ENCODE measurements at regions not wholly inside any gene's neighbourhood (a gene's known extent, or its start where the extent isn't known, plus 50 kb on each side); places are given as distances from the start of the nearest gene placed in this dataset.

DNA sequence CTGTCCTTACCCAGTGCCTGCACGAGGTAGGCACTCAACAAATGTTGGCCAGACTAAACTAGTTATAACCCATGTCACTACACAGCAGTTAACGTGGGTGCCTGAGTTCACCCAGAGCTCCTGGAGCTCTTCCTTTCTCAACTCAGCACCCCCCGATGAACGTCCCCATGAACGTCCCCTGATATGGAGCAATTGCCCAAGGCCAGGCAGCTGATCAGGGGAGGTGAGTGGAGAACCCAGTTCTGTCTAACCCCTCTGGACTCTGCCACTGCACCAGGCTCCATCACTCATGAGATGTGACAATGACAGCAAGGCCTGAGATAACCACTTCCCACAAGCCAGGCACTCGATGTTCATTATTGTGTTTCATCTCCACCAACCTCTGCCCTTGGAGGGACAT is 199.0 kb downstream of the BCL11B start:
- DNase-seq (ENCODE audit: low read depth in 4 of 4, low spot score in 1 of 4): no peak

DNA sequence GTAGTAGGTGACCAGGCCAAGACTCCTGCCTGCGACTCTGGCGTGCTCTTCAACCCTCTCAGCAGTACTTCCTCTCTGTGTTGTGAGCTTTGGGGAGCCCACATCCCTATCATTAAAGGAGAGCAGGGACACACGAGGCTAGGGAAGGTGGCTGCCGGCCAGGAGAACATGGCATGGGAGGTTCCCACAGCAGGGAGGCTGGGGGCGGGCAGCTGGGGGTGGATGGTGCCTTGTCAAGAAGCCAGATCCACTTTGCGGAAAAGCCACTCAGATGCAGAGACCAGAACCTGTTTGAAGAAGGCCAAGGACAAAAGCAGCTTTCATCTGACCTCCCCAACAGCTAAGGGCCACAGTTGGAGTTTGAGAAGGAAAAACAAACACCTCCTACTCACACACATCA is 198.6 kb downstream of the BCL11B start:
- no peak for DNase-seq (ENCODE audit: low read depth in 4 of 4, low spot score in 1 of 4)

DNA sequence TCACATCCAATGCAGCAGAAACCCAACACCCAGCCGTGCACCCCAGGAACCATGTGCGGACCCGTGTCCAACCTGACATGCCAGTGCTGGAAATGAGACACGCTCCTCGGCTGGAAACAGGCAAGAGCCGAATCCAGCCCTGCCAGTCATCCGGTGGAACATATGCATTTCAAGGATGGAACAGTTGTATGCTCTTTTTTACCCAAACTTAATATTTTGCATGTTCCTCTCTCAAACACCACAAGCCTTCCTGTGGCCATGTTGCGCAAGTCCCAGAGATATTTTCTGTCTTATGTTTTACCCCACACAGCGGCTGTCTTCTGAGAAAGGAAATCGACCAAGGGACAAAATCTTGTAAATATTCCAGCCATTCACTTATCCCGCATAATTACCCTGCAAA is 196.9 kb downstream of the BCL11B start:
- no peak for DNase-seq (ENCODE audit: low read depth in 4 of 4, low spot score in 1 of 4)

DNA sequence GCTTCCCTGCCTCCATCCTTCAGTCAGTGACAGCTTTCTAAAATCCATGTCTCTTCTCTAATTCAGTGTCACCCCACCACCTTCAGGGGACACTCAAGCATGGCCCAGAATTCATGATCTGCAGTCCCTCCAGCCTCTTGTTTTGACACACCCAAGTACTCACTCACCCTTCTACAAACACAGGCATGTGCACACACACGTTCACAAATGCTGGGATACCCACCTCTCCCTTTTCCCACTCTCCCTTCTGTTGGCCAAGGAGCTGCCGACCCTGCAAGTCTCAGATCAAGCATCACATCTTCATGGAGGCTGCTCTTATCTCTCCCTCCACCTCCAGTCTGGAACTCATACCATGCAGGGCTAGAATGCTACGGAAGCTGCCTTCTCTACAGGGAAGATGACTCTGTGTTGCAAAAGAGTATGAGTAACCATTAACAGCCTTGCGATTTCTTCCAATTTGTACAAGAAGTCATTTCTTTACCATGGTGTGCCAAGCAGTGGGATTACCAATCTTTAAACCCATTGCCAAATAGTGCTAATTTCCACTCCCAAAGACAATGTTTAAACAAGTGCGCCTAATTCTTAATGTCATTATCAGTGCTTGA is 196.1 kb downstream of the BCL11B start:
- no peak for DNase-seq (ENCODE audit: low read depth in 4 of 4, low spot score in 1 of 4)

DNA sequence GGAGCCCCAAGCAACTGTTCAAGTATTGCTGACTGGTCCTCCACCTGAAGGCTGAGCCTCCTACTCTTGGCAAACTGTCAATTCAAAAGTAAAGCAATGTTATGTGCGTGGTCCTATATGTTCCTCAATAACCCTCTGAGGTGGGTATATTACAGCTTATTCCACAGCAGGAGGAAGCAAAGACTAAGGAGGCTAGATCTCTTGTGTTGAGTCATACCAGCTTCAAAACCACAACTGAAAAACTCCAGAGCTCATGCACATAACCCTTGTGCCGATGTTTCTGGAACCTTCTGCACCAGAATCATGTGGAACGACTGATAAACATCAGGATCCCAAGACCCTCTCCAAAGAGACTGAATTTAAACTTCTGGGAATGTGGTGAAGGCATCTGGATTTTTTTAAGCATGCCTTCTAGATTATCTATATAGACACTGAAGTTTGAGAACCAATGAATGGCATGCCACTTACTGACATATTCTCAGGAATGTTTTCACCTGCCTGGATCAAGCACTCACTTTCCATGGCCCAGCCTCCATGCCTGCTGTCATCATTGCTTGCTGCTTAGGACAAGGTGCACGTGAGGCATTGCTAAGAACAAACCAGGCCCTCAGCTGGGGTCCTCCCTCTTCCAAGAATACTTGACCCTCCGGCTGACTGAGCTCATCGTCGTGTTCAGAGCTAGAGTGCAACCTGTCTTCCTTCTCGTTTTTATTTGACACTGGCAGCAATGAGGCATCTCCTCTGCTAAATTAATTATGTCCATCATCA is 194.7 kb downstream of the BCL11B start:
- DNase-seq (ENCODE audit: low read depth in 4 of 4, low spot score in 1 of 4): no peak

DNA sequence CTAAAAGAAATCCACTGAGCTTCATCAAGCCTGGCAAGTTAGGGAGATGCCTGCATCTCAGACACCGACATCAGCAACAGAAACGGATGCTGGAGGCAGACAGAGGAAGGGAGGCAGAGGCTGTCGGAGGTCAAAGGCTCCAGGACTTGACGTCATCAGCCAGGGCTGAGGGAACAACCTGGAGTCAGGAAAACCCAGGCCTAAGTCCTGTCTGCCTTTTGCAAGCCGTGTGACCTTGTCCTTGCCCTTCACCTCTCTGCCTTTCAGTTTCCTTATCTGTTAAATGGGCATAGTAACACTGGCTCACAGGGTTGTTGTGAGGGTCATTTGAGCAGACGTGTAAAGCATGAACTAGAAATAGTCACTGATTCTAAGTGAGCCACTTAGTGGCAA is 194.2 kb downstream of the BCL11B start:
- DNase-seq (ENCODE audit: low read depth in 4 of 4, low spot score in 1 of 4): no peak

DNA sequence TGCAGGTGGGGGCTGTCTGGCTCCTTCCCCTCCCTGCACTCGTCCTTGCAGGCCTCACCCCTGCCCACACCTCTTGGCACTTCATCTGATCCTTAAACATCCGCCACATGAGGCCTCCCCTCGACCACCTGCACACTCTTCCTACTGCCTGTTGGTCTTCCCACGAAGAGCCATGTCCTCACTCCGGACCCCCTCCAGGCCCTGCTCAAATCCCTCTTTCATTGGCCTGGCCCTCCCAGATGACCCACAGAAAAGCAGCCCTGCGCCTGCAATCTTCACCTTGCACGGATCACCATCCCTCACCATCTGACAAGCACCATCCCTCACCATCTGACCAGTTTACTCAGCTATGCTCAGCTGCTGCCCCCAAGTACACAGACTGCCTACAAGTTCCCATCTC is 193.6 kb downstream of the BCL11B start:
- DNase-seq (ENCODE audit: low read depth in 4 of 4, low spot score in 1 of 4): no peak

DNA sequence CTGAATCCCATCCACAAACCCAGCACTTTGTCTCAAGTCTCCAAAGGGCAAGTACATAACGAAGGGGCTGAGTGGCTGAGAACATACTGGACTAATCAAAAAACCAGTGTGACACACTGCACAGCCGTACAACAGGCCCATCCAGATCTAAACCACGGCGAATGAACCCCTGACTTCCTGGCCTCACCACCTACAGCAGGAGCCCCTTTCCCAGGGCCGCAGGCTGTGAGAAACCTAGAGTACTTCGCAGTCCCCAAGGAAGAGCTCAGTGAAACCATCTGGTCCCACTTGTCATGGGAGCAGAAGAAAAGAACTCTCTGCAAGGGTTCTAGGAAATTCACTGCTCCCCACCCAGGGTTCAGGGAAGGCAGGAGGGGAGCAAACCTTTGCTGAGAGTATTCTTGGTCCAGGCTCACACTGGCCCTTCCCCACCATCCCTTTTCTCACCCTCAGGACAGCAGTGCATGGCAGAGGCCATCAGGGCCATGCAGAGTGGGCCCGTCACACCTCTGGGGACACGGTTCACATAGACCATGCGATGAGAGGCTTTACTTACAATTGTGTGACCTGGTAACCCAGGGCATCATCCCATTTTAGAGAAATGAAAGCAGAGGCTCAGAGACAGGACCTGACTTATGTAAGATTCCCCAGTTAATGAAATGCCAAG is 192.8 kb downstream of the BCL11B start:
- no peak for DNase-seq (ENCODE audit: low read depth in 4 of 4, low spot score in 1 of 4)

DNA sequence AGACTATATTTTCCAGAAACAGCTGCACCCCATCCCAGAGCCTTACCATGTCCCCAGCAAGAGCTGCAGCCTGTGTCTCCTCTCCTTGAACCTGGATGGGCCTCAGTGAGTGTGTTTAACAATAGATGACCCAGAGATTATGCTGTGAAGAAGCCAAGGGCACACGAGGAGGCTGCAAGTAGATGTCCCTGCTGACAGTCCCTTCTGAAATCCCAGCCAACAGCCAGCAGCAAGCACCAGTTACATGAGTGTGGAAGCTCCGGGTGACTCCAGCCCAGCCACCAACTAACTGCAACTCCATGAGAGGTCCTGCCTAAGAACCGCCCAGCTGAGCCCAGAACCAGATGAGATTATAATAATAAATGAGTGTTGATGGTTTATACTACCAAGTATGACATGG is 191.7 kb downstream of the BCL11B start:
- DNase-seq (ENCODE audit: low read depth in 4 of 4, low spot score in 1 of 4): no peak

DNA sequence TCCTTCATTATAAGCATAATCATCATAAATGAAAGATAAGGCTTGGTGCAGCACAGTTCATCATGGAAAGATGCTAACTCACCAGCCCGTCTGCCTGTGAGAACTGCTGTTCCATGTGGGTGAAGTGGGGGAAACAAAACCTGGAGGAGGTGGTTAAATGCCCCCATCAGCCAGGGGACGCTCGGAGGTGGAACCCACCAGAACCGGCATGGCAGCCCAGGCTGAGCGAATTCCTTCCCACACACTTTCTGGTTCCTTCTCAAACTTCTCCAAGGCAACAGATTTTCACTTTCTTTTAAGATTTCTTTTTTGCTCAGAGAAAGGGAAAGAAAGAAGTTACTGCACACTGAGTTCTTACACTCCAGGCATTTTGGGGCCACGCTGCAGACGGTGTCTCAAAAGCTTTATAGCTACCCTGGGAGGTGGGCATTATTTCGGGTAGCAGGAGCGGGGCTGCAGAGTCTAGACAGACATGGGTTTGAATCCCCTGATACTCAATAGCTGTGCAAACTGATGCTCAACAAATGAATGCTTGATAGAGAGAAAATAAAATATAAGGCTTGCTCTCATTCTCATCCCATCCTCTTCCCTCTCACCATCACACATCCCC is 190.7 kb downstream of the BCL11B start:
- no peak for DNase-seq (ENCODE audit: low read depth in 4 of 4, low spot score in 1 of 4)

DNA sequence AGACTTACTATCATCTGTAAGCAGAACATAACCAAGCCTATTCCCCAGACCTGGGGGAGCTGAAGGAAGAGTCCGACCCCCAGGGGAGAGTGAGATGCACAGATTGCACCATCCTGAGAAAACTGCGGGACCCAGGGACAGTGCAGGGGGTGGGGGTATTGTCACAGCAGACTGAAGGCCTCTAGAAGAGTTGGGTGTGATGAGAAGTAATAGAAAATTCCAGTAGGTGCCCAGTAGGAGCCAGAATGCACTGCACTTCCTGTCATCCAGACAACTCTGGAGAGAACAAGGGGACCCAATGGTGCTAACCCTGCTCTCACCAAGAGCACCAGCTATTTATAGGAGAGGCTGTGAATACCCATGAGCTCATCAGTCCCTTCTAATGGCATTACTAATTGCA is 190.1 kb downstream of the BCL11B start:
- DNase-seq (ENCODE audit: low read depth in 4 of 4, low spot score in 1 of 4): no peak

DNA sequence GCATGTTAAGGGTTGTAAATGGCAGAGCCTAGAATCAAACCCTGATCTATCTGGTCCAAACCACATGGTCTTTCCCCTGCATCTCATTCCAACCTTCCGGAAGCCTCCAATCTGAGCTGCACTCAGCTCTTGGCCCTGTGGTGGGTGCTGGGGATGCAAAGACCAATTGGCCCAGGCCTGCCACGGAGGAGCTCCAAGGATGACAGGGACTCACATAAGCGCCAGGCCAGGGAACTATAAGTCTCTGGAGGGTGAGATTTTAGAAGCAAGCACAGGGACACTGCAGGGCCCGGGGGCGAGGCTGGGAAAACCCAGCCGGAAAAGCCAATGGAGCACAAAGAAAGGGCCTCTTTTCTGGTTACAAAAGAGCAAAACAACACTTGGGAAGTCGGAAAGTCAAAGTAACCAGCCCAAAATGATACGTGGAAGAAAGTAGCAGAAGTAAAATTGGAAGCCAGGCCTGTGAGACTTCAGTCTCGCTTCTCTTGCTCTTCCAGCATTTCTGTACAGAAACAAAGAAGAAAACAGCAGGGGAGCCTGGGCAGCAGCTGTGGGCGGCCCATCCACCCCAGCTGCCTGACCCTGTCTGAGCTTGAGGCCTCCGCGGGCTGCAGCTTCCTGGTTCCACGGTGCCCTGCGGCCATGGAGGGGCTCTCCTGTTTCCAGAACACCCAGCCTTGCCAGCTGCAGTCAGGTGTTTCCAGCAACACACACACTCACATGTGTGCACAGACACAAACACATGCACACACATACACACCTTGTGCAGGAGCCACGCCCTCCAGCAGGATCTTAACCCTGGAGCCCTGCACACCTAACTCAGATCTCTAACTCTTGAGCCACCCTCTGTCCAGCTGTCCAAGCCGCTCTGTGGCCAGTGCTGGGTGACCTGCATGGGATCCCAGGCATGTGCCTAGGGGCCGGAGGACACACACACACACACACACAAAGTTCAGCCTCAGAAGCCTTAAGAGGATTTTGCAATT is 178.2 kb downstream of the BCL11B start:
- DNase-seq (ENCODE audit: low read depth in 4 of 4, low spot score in 1 of 4): no peak

DNA sequence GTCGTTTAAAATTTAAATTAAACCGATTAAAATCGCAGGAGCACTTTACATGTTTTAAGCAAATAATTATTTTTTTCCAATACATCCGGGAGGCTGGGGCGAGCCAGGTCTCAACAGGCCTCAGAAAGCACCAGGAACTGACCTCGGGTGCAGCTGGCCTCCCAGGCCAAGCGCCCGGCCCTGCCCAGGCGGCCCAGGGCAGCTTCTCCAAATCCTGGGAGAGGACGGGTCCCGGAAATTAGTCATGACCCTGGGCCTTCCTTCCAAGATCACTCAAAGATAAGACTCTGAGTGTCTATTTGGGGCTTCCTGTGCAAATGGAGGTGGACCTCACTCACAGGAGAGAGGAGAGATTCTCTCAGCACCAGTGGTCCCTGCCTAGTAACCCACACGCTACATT is 177.1 kb downstream of the BCL11B start:
- no peak for DNase-seq (ENCODE audit: low read depth in 4 of 4, low spot score in 1 of 4)

DNA sequence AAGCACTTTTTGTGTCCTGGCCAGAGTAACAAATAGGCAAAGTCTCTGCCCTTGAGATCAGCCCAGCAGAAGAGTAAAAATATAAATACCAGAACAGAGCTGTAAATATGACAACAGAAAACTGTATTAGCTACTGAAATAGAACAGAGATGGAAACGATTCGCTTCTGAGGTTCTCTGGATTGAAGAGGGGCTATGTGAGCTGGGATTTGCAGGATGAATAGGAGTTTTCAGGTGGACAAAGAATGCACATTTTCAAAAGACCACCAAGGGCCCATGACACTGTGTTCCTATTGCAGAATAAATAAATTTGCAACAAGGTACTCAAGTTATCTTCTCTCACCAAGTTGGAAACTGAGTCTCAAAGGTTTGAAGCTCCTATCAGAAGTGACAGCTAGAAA is 176.6 kb downstream of the BCL11B start:
- DNase-seq (ENCODE audit: low read depth in 4 of 4, low spot score in 1 of 4): no peak

DNA sequence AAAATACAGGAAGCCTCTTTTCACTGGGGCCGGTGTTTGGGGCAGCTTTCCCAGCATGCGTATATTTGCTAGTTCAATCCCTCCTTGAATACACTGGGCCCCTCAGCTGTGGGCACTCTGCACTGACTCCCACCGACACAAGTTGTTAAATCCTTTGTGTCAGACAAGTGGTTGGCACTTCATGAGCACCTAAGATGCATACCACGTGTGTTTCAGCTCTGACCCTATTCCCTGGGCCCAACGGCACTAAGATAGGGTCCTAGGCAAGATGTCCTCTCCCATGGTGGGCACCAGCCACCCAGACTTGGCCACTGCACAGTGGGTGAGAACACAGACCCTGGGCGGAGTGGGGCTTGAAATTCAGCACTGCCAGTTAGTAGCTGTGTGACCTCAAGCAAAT is 173.8 kb downstream of the BCL11B start:
- DNase-seq (ENCODE audit: low read depth in 4 of 4, low spot score in 1 of 4): no peak

DNA sequence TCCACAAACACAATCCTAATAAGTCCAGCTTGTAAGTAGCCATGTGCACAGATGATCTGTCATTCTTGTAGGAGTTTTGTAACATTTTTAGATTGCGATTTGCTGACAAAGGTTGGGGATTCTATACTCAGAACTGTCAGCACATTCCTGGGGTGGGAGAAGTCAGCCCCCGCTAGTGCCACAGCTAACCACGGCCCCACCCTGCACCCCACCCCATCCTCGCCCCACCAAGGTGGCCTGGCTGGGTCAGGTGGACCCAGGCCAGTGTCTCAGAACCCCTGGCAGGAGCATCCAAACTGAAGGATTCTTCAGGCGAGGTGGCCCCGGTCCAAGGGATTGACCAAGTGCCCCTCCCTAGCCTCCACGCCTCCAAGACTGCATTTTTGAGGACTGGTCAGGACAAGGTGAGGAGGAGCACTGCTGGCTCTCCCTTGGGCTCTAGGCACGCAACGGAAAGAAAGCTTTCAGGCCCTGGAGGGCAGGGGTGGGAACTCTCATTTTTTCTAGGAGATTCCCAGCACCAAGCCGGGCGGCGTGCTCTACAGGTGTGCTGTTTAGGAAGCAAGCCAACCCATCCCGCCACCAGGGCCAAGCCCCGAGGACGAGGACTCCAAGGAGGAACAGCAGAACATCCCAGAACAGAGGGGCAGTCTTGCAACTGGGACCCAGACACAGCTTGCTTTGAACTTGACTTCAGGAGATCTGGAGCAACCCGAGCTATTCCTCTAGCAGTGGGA is 172.8 kb downstream of the BCL11B start:
- DNase-seq (ENCODE audit: low read depth in 4 of 4, low spot score in 1 of 4): no peak

DNA sequence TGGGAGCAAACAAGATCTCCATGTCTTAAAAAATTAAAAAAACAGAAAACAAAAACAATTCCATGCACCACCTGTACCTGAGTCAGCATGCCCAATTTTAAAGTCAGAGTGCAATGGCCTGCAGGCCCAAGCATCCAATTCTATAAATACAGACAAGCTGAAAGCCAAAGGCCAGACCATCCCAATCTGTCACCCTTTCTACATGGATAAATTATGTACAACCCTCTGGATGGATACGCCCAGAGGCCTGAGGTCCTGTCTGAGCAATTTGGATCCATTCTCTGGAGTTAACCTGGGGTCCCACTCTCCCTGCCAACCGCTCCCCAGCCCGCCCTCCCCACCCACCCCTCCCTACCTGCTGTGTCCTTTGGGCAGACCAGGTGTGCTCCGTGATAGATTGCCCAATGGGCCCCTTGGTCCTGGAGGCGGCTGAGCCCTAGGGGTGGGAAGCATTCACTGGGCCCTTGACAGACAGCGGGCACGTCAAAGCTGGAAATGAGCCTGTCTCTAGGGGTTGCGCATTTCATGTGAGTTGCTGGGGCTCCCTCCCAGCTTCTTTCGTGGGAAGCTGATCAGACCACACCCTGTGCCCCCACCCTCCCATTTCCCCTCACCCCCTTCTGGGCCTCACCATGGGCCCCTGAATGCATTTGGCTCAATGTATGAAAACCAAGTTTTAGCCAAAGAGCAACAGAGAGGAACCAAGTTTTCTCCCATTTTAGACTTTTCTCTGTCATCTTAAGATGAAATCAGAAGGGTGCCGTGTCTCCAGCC is 171.3 kb downstream of the BCL11B start:
- DNase-seq (ENCODE audit: low read depth in 4 of 4, low spot score in 1 of 4): no peak

DNA sequence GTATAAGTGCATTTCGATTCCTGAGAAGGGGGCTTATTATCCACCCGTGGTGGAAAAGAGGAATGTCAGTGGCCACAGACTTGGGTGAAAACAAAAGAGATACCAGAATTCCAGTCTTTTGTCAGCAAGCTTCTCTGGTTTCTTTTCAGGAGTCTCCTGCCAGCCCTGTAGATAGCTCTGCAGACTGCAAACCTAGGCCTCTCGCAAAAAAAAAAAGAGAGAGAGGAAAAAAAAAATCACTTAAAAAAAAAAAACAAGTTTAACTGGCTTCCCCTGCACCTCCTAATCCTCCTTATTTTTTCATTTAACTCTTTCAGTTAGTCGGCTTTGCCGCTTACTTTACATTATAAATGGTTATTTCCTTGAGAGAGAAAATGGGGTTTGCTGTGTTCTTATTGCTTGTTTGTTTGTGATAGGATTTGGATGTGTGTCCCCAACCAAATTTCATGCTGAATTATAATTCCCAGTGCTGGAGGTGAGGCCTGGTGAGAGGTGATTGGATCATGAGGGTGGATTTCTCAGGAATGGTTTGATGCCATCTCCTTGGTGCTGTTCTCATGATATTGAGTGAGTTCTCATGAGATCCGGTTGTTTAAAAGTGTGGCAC is 170.0 kb downstream of the BCL11B start:
- DNase-seq (ENCODE audit: low read depth in 4 of 4, low spot score in 1 of 4): no peak

DNA sequence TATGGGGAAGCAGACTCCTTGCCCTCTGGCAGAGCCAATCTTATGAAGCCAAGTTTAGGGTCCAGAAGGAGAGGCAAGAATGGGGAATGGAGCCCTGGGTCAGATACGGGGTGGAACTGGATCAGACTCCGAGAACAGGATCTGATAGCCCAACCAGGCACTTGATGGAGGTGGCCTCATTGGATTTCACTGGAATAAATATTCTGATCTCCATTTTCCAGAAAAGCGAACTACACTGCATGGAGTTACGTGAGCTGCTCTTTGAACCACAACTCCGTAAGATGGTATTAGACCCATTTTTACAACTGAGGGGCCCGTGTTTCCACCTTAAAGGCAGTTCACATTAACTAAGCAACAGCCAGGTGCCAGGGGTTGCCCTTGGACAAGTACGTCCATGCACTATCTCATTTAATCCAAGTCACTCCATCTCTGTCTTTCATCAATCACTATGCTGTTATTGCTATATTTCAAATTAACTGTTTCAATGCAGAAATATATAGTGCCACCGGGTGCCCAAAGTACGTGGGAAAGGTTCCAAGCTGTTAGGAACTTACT is 155.2 kb downstream of the BCL11B start:
- DNase-seq (ENCODE audit: low read depth in 4 of 4, low spot score in 1 of 4): no peak
